Endothelial cell of umbilical vein (primary cell): ENCODE measurements at regions not wholly inside any gene's neighbourhood (a gene's known extent, or its start where the extent isn't known, plus 50 kb on each side); places are given as distances from the start of the nearest gene placed in this dataset.

ENCODE experiments used
- CTCF ChIP-seq, 2 donors: IDR thresholded peaks; 1 replicate in 1 of 2; 2 replicates in 1 of 2; pipeline ENCODE4 v1.5.1; 2011; ENCODE audit warnings: low read length in 2 of 2, mild to moderate bottlenecking in 2 of 2, moderate library complexity in 2 of 2, control low read depth in 1 of 2, inconsistent platforms in 1 of 2, low read depth in 1 of 2; ENCODE audit not compliant: insufficient read depth in 1 of 2; ENCODE audit errors: extremely low read depth in 1 of 2
- EZH2 ChIP-seq: IDR thresholded peaks from 2 replicates; pipeline ENCODE4 v1.6.1; 2012; ENCODE audit warnings: borderline replicate concordance, low read depth, mild to moderate bottlenecking, moderate library complexity, low read length, inconsistent platforms; ENCODE audit not compliant: severe bottlenecking
- MYC ChIP-seq: IDR thresholded peaks from one replicate; pipeline ENCODE4 v1.6.1; 2011; ENCODE audit warnings: mild to moderate bottlenecking, low read depth, low read length
- POLR2A ChIP-seq: IDR thresholded peaks from 2 replicates; pipeline ENCODE4 v1.6.1; 2012; ENCODE audit warnings: low read depth, mild to moderate bottlenecking, control low read depth, low read length

- TF ChIP-seq POLR2A (no peak), CTCF (IDR thresholded peaks at IDR 0.05; ENCODE audit: extremely low read depth in 1 of 2, insufficient read depth in 1 of 2, low read depth in 1 of 2, low read length in 2 of 2) (no peak), EZH2 (no peak), MYC (no peak)
Measured at GRCh38 chr7:117979954-117980497, 106.8 kb upstream of the CTTNBP2 start.
